DOHH2 (cell line): ENCODE measurements at regions not wholly inside any gene's neighbourhood (a gene's known extent, or its start where the extent isn't known, plus 50 kb on each side); places are given as distances from the start of the nearest gene placed in this dataset.

Source experiments
- H3F3A ChIP-seq: fragments of 200-600 bp; sonication (generic), shearing (Covaris generic); 2 replicates; pipeline ENCODE4 v1.6.0; 2016; ENCODE audit warnings: antibody characterized with exemption, mild to moderate bottlenecking; ENCODE audit not compliant: control insufficient read depth, insufficient read depth
- H3K27ac ChIP-seq: fragments of 200-600 bp; sonication (generic); 2 replicates; pipeline ENCODE4 v1.5.1; 2014; ENCODE audit warnings: low read depth, mild to moderate bottlenecking, low read length, moderate library complexity
- H3K27me3 ChIP-seq: fragments of 200-600 bp; sonication (generic); 2 replicates; pipeline ENCODE4 v1.6.1; 2014; ENCODE audit warnings: mild to moderate bottlenecking, low read length, mixed read lengths; ENCODE audit not compliant: control insufficient read depth
- H3K36me3 ChIP-seq: fragments of 200-600 bp; sonication (generic); 2 replicates; pipeline ENCODE4 v1.6.1; 2014; ENCODE audit warnings: mild to moderate bottlenecking, low read length, moderate library complexity, mixed read lengths; ENCODE audit not compliant: control insufficient read depth
- H3K4me1 ChIP-seq: fragments of 200-600 bp; sonication (generic); 2 replicates; pipeline ENCODE4 v1.6.1; 2014; ENCODE audit warnings: mild to moderate bottlenecking, low read length, mixed read lengths; ENCODE audit not compliant: control insufficient read depth
- H3K4me2 ChIP-seq: fragments of 200-600 bp; sonication (generic); 2 replicates; pipeline ENCODE4 v1.6.0; 2014; ENCODE audit warnings: mild to moderate bottlenecking, low read length, moderate library complexity
- H3K4me3 ChIP-seq: fragments of 200-600 bp; sonication (generic); 2 replicates; pipeline ENCODE4 v1.5.1; 2014; ENCODE audit warnings: mild to moderate bottlenecking, low read length, mixed read lengths
- H3K79me2 ChIP-seq: fragments of 200-600 bp; sonication (generic); 2 replicates; pipeline ENCODE4 v1.6.1; 2014; ENCODE audit warnings: mild to moderate bottlenecking, low read length, mixed read lengths; ENCODE audit not compliant: control insufficient read depth
- H3K9me2 ChIP-seq: fragments of 200-600 bp; sonication (generic); replicated peaks from 2 replicates; pipeline ENCODE4 v1.6.1; 2014; ENCODE audit warnings: mild to moderate bottlenecking, low read length, mixed read lengths; ENCODE audit not compliant: control insufficient read depth
- H3K9me3 ChIP-seq: fragments of 200-600 bp; sonication (generic); 2 replicates; pipeline ENCODE4 v1.6.1; 2014; ENCODE audit warnings: antibody characterized with exemption, low read length, mixed read lengths; ENCODE audit not compliant: control insufficient read depth, insufficient read depth
- H4K20me1 ChIP-seq: fragments of 200-600 bp; sonication (generic); 2 replicates; pipeline ENCODE4 v1.6.0; 2014; ENCODE audit warnings: low read depth, mild to moderate bottlenecking, antibody characterized with exemption, low read length, moderate library complexity; ENCODE audit not compliant: control insufficient read depth, insufficient read depth
- EZH2phosphoT487 ChIP-seq: fragments of 200-600 bp; sonication (generic); IDR thresholded peaks from 2 replicates; pipeline ENCODE4 v1.6.1; 2017; ENCODE audit warnings: borderline replicate concordance, mild to moderate bottlenecking, antibody characterized with exemption, low read length, moderate library complexity, mixed read lengths
- TF ChIP-seq, protein P1 (sequence below): fragments of 200-600 bp; sonication (generic); IDR thresholded peaks from one replicate; pipeline ENCODE4 v1.5.1; 2014; ENCODE audit warnings: antibody characterized with exemption, mild to moderate bottlenecking, low read depth, low read length; ENCODE audit not compliant: poor library complexity, severe bottlenecking

DNA sequence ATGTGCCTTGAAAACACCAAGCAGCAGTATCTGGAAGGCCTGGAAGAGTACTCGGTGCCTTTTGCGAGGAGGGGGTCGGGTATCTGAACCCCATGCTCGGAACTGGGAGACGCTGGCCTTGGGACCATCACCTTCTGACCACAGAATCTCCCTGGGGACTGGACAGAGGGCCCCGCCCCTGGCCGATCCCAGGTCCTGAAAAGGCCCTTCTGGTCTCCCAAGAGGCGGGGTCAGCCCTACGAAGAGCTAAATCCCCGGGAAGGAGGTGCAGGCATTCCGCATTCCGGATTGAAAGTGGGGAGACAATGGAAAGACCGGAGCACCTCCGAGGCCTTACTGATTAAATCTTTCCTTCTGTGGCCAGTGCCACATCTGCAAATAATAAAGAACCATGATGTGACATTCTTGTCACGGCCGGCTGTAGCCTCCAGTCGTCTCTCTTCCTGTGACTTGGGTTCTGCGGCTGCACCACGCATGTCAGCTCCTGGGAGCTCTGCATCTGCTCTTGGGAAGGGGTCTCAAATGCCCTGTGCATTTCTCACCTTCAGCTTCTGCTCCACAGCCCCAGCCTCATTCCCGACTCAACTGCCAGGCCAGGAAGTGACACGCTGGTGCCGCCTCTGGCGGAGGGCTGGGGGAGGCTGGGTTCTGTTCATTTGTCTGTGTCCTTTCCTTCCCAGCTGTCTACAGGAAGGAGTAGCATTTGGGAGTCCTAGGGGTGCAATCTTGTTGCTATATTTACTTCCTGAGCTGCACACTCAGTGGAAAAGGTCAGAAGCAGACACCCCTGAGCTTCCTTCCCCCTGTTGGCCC is 173.5 kb downstream of the KLF13 start:
- Histone ChIP-seq H4K20me1 (no peaks in the 10 kb centered on the region), H3K9me3 (no peaks in the 10 kb centered on the region), H3K4me1 (peaks cover 13% of the 10 kb centered on the region), H3F3A (no peaks in the 10 kb centered on the region), H3K9me2 (no peaks in the 10 kb centered on the region), H3K36me3 (no peaks in the 10 kb centered on the region), H3K27me3 (0 out of 2 replicates have a peak, but pooled peaks cover 5% of the 10 kb centered on the region), H3K4me3 (no peak overlapping the region), H3K27ac (no peak overlapping the region), H3K4me2 (no peak overlapping the region), H3K79me2 (no peaks in the 10 kb centered on the region)
- TF ChIP-seq, protein P1, sequence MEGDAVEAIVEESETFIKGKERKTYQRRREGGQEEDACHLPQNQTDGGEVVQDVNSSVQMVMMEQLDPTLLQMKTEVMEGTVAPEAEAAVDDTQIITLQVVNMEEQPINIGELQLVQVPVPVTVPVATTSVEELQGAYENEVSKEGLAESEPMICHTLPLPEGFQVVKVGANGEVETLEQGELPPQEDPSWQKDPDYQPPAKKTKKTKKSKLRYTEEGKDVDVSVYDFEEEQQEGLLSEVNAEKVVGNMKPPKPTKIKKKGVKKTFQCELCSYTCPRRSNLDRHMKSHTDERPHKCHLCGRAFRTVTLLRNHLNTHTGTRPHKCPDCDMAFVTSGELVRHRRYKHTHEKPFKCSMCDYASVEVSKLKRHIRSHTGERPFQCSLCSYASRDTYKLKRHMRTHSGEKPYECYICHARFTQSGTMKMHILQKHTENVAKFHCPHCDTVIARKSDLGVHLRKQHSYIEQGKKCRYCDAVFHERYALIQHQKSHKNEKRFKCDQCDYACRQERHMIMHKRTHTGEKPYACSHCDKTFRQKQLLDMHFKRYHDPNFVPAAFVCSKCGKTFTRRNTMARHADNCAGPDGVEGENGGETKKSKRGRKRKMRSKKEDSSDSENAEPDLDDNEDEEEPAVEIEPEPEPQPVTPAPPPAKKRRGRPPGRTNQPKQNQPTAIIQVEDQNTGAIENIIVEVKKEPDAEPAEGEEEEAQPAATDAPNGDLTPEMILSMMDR = no peak
- no peak for TF ChIP-seq EZH2phosphoT487

DNA sequence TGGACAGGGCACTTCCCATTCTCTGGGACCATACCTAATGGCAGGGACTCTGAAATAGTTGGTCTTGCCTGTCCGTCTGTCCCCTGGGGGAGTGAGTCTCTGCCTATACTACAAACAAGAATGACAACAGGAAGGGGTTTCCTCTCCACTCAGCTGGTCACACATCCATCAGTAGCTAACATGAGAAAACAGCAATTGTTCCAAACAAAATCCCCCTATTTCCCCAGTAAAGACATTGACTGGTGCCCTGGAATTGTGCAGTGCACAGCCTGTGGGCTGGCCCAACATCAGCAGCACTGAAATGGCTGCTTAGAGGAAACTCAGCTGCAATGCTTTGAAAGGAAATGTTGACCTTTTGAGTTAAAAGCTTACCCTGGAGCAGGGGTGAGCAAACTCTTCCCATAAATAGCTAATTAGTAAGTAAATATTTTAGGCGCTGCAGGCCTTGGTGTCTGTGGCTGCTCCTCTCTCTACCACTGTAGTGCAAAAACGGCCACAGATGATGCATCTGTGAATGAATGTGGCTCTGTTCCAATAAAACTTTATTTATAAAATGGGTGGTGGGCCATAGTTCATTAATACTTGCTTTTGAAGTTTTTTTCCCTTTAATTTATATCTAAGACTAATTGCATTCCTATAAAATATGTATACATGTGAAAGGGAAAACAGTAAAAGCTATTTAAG is 174.3 kb downstream of the KLF13 start:
- H3K4me3 ChIP-seq = no peak overlapping the region
- H3K79me2 ChIP-seq = no peaks in the 10 kb centered on the region
- no peak overlapping the region for H3K4me2 ChIP-seq
- no peak for TF ChIP-seq EZH2phosphoT487
- TF ChIP-seq, protein P1 = no peak
- no peaks in the 10 kb centered on the region for H3K9me3 ChIP-seq
- H4K20me1 ChIP-seq = no peaks in the 10 kb centered on the region
- H3K27me3 ChIP-seq = 0 out of 2 replicates have a peak, but pooled peaks cover 5% of the 10 kb centered on the region
- no peak overlapping the region for H3K27ac ChIP-seq
- H3K36me3 ChIP-seq = no peaks in the 10 kb centered on the region
- H3K9me2 ChIP-seq = no peaks in the 10 kb centered on the region
- no peaks in the 10 kb centered on the region for H3F3A ChIP-seq
- peaks cover 13% of the 10 kb centered on the region for H3K4me1 ChIP-seq

DNA sequence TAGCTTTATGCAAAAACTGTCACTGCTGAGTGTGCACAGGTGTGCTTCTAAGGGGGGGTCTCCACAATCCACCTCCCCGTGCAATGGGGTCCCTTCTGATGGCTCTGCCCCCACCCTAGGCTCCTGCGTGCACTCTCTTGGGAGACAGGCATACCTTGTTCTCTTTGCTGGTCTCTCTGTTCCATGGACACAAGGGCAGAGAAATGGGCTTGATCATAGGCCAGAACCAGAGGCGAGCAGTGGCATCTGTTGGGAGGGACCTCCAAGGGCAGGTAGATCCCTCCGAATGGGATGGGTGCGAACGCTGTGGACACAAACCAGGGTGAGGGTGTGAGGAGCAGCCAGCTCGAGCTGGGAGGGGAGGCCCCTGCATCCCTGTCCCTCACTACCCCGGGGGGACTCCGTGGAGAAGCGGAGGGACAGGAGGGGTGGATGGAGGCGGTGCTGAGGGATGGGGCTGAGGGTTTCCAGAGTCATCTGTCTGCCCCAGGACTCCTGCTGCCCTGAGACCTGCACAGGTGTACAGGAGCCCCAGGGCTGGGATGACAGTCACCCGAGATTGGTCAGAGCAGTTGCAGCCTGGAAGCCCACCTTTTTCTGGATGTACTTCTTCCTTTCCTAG is 175.0 kb downstream of the KLF13 start:
- H3K4me2 ChIP-seq = no peak overlapping the region
- TF ChIP-seq, protein P1 = no peak
- no peak for TF ChIP-seq EZH2phosphoT487
- no peak overlapping the region for H3K27ac ChIP-seq
- no peaks in the 10 kb centered on the region for H3K9me2 ChIP-seq
- no peaks in the 10 kb centered on the region for H3K9me3 ChIP-seq
- peaks cover 13% of the 10 kb centered on the region for H3K4me1 ChIP-seq
- no peaks in the 10 kb centered on the region for H3F3A ChIP-seq
- 0 out of 2 replicates have a peak, but pooled peaks cover 5% of the 10 kb centered on the region for H3K27me3 ChIP-seq
- H3K4me3 ChIP-seq = no peak overlapping the region
- H3K79me2 ChIP-seq = no peaks in the 10 kb centered on the region
- no peaks in the 10 kb centered on the region for H3K36me3 ChIP-seq
- H4K20me1 ChIP-seq = no peaks in the 10 kb centered on the region
